MM.1S (cell line): ENCODE measurements at regions not wholly inside any gene's neighbourhood (a gene's known extent, or its start where the extent isn't known, plus 50 kb on each side); places are given as distances from the start of the nearest gene placed in this dataset.
"Not testable (repeated sequence)": the region's sequence is repeated elsewhere in the genome, so short reads cannot be mapped to it uniquely, and the experiment has no call there.

ENCODE experiments used
- DNase-seq: peaks from one replicate; pipeline ENCODE4 v3.0.0-alpha.2; 2015
- H2AFZ ChIP-seq: fragments of 300-600 bp; sonication (generic); 2 replicates; pipeline ENCODE4 v1.6.0; 2016; ENCODE audit warnings: antibody characterized with exemption, low read length
- H3F3A ChIP-seq: fragments of 300-600 bp; sonication (generic); 2 replicates; pipeline ENCODE4 v1.6.1; 2016; ENCODE audit warnings: mild to moderate bottlenecking, antibody characterized with exemption, low read length, moderate library complexity, mixed read lengths; ENCODE audit not compliant: insufficient read depth
- H3K27ac ChIP-seq: fragments of 300-600 bp; sonication (generic); 2 replicates; pipeline ENCODE4 v1.5.1; 2016; ENCODE audit warnings: mild to moderate bottlenecking, low read length
- H3K27me3 ChIP-seq: fragments of 300-600 bp; sonication (generic); replicated peaks from 2 replicates; pipeline ENCODE4 v1.6.0; 2016; ENCODE audit warnings: low read length; ENCODE audit not compliant: insufficient read depth
- H3K36me3 ChIP-seq: fragments of 300-600 bp; sonication (generic); replicated peaks from 2 replicates; pipeline ENCODE4 v1.6.1; 2016; ENCODE audit warnings: mild to moderate bottlenecking, low read length, mixed read lengths; ENCODE audit not compliant: insufficient read depth
- H3K4me1 ChIP-seq: fragments of 300-600 bp; sonication (generic); 2 replicates; pipeline ENCODE4 v1.6.1; 2016; ENCODE audit warnings: low read length, mixed read lengths
- H3K4me2 ChIP-seq: fragments of 300-600 bp; sonication (generic); 2 replicates; pipeline ENCODE4 v1.6.0; 2016; ENCODE audit warnings: low read depth, low read length
- H3K4me3 ChIP-seq: fragments of 300-600 bp; sonication (generic); 2 replicates; pipeline ENCODE4 v1.5.1; 2016; ENCODE audit warnings: low read length, mixed read lengths
- H3K79me2 ChIP-seq: fragments of 300-600 bp; sonication (generic); 2 replicates; pipeline ENCODE4 v1.6.1; 2016; ENCODE audit warnings: mixed run types, low read length, mixed read lengths
- H3K9ac ChIP-seq: fragments of 300-600 bp; sonication (generic); 2 replicates; pipeline ENCODE4 v1.6.1; 2016; ENCODE audit warnings: low read length, mixed read lengths
- H3K9me2 ChIP-seq: fragments of 300-600 bp; sonication (generic); replicated peaks from 2 replicates; pipeline ENCODE4 v1.6.1; 2016; ENCODE audit warnings: mild to moderate bottlenecking, low read length, mixed read lengths; ENCODE audit not compliant: insufficient read depth
- H3K9me3 ChIP-seq: fragments of 300-600 bp; sonication (generic); replicated peaks from 2 replicates; pipeline ENCODE4 v1.6.1; 2016; ENCODE audit warnings: mild to moderate bottlenecking, low read length, mixed read lengths; ENCODE audit not compliant: insufficient read depth
- H4K20me1 ChIP-seq: fragments of 300-600 bp; sonication (generic); 2 replicates; pipeline ENCODE4 v1.6.1; 2016; ENCODE audit warnings: mild to moderate bottlenecking, low read length, moderate library complexity, mixed read lengths; ENCODE audit not compliant: insufficient read depth
- CTCF ChIP-seq: fragments of 300-600 bp; sonication (generic); IDR thresholded peaks from 2 replicates; pipeline ENCODE4 v1.5.1; 2016; ENCODE audit warnings: antibody characterized with exemption, low read length, mixed read lengths
- EZH2 ChIP-seq: fragments of 300-600 bp; sonication (generic); optimal IDR thresholded peaks from 2 replicates; pipeline ENCODE3; 2017; ENCODE audit warnings: low read depth, mild to moderate bottlenecking, antibody characterized with exemption, low read length, mixed read lengths
- EZH2phosphoT487 ChIP-seq: fragments of 300-600 bp; sonication (generic); IDR thresholded peaks from 2 replicates; pipeline ENCODE4 v1.6.1; 2018; ENCODE audit warnings: antibody characterized with exemption, low read length

GRCh38 chr18:14949800-14950664 is 202.1 kb downstream of the ANKRD30B start:
- H3F3A ChIP-seq, result no peaks in the 10 kb centered on the region
- no peak overlapping the region for H3K4me3 ChIP-seq
- H3K9me2 ChIP-seq, result no peaks in the 10 kb centered on the region
- no peak for DNase-seq
- no peaks in the 10 kb centered on the region for H3K9me3 ChIP-seq
- no peak overlapping the region for H2AFZ ChIP-seq
- no peaks in the 10 kb centered on the region for H4K20me1 ChIP-seq
- TF ChIP-seq CTCF (no peak), EZH2 (no peak), EZH2phosphoT487 (no peak)
- H3K36me3 ChIP-seq, result no peaks in the 10 kb centered on the region
- no peaks in the 10 kb centered on the region for H3K4me1 ChIP-seq
- no peak overlapping the region for H3K9ac ChIP-seq
- no peaks in the 10 kb centered on the region for H3K27me3 ChIP-seq
- no peak overlapping the region for H3K27ac ChIP-seq
- no peaks in the 10 kb centered on the region for H3K79me2 ChIP-seq
- H3K4me2 ChIP-seq, result no peak overlapping the region

- not testable (repeated sequence) for H3K4me2 ChIP-seq, H3K9me3 ChIP-seq, H3F3A ChIP-seq, H3K27me3 ChIP-seq, H3K4me3 ChIP-seq, H3K4me1 ChIP-seq, DNase-seq, H2AFZ ChIP-seq, H4K20me1 ChIP-seq, H3K9me2 ChIP-seq, H3K9ac ChIP-seq, H3K36me3 ChIP-seq, H3K79me2 ChIP-seq, H3K27ac ChIP-seq
Measured at GRCh38 chr18:14952444-14953077, 204.6 kb downstream of the ANKRD30B start.

- Histone ChIP-seq H4K20me1 (no peaks in the 10 kb centered on the region), H3F3A (no peaks in the 10 kb centered on the region), H2AFZ (no peak overlapping the region), H3K36me3 (no peaks in the 10 kb centered on the region), H3K9me2 (no peaks in the 10 kb centered on the region), H3K9ac (no peak overlapping the region), H3K4me1 (no peaks in the 10 kb centered on the region), H3K27me3 (no peaks in the 10 kb centered on the region), H3K9me3 (no peaks in the 10 kb centered on the region), H3K4me2 (no peak overlapping the region), H3K27ac (no peak overlapping the region), H3K4me3 (no peak overlapping the region), H3K79me2 (no peaks in the 10 kb centered on the region)
- TF ChIP-seq EZH2, result no peak
- TF ChIP-seq EZH2phosphoT487, result no peak
- no peak for TF ChIP-seq CTCF
- no peak for DNase-seq
Measured at GRCh38 chr18:14958701-14959100, 210.7 kb downstream of the ANKRD30B start.

GRCh38 chr18:14959550-14959949 is 211.6 kb downstream of the ANKRD30B start:
- no peak overlapping the region for H3K4me2 ChIP-seq
- no peak overlapping the region for H3K27ac ChIP-seq
- H4K20me1 ChIP-seq, result no peaks in the 10 kb centered on the region

More at GRCh38 chr18:14959550-14959949, 211.6 kb downstream of the ANKRD30B start:
- DNase-seq, result no peak
- Histone ChIP-seq H3K9me3 (no peaks in the 10 kb centered on the region), H3K79me2 (no peaks in the 10 kb centered on the region), H3K4me3 (no peak overlapping the region), H3F3A (no peaks in the 10 kb centered on the region), H3K36me3 (no peaks in the 10 kb centered on the region), H3K4me1 (no peaks in the 10 kb centered on the region), H3K9me2 (no peaks in the 10 kb centered on the region), H3K27me3 (no peaks in the 10 kb centered on the region), H3K9ac (no peak overlapping the region), H2AFZ (no peak overlapping the region)
- no peak for TF ChIP-seq EZH2
